ENCODE measurements at regions not wholly inside any gene's neighbourhood (a gene's known extent, or its start where the extent isn't known, plus 50 kb on each side); places are given as distances from the start of the nearest gene placed in this dataset.

DNA sequence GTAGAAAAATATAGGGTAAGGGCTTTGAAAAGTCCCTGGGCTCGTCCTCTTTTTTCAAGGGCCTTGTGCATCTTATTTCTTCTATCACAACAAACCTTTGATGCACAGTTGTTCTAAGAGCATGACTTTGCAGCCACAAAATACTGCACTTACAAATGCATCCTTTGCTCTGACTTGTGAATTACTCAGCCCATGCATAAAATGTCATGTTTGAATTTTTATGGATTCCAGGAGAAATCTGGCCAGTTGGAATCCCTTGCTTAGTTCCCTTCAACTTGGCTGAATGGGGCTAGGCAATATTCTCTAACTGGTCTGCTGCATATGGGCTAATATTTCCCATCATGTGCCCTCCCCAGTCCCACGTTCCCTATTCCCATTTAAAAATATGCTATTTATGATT lies 523.9 kb upstream of the RGMA start:
- TF ChIP-seq, protein P1, sequence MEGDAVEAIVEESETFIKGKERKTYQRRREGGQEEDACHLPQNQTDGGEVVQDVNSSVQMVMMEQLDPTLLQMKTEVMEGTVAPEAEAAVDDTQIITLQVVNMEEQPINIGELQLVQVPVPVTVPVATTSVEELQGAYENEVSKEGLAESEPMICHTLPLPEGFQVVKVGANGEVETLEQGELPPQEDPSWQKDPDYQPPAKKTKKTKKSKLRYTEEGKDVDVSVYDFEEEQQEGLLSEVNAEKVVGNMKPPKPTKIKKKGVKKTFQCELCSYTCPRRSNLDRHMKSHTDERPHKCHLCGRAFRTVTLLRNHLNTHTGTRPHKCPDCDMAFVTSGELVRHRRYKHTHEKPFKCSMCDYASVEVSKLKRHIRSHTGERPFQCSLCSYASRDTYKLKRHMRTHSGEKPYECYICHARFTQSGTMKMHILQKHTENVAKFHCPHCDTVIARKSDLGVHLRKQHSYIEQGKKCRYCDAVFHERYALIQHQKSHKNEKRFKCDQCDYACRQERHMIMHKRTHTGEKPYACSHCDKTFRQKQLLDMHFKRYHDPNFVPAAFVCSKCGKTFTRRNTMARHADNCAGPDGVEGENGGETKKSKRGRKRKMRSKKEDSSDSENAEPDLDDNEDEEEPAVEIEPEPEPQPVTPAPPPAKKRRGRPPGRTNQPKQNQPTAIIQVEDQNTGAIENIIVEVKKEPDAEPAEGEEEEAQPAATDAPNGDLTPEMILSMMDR (IDR thresholded peaks at IDR 0.05) = no peak
- TF ChIP-seq POLR2A (IDR thresholded peaks at IDR 0.05) = no peak
